BJ (cell line): ENCODE measurements at regions not wholly inside any gene's neighbourhood (a gene's known extent, or its start where the extent isn't known, plus 50 kb on each side); places are given as distances from the start of the nearest gene placed in this dataset.
"Not testable (repeated sequence)": the region's sequence is repeated elsewhere in the genome, so short reads cannot be mapped to it uniquely, and the experiment has no call there.

Experiments
- CTCF ChIA-PET: fragments of 350-600 bp; formaldehyde crosslinking; extraction: SDS; loops from one replicate; lab custom pipeline; 2021; ENCODE audit warnings: antibody characterized with exemption, inconsistent platforms; lab: Yijun Ruan, JAX
- POLR2A ChIA-PET: fragments of 300-600 bp; sonication (Branson Sonifier 250); formaldehyde crosslinking; extraction: SDS; loops from one replicate; lab custom pipeline; 2021; ENCODE audit warnings: antibody characterized with exemption; lab: Charles Lee
- DNase-seq: peaks from one replicate; pipeline ENCODE4 v3.0.0-alpha.2; 2011; ENCODE audit warnings: low read depth
- H3K27me3 ChIP-seq: 2 replicates; pipeline ENCODE4 v1.6.0; 2011; ENCODE audit warnings: low read length; ENCODE audit not compliant: control insufficient read depth, insufficient read depth
- H3K36me3 ChIP-seq: 2 replicates; pipeline ENCODE4 v1.5.1; 2011; ENCODE audit warnings: low read length; ENCODE audit not compliant: control insufficient read depth, insufficient read depth
- H3K4me3 ChIP-seq: 2 replicates; pipeline ENCODE4 v1.5.1; 2011; ENCODE audit warnings: low read depth, mild to moderate bottlenecking, control low read depth, low read length
- TF ChIP-seq, protein P1 (sequence below): IDR thresholded peaks from 2 replicates; pipeline ENCODE4 v1.5.1; 2011; ENCODE audit warnings: low read depth, mild to moderate bottlenecking, control low read depth, inconsistent platforms, low read length, moderate library complexity; ENCODE audit not compliant: insufficient read depth

DNA sequence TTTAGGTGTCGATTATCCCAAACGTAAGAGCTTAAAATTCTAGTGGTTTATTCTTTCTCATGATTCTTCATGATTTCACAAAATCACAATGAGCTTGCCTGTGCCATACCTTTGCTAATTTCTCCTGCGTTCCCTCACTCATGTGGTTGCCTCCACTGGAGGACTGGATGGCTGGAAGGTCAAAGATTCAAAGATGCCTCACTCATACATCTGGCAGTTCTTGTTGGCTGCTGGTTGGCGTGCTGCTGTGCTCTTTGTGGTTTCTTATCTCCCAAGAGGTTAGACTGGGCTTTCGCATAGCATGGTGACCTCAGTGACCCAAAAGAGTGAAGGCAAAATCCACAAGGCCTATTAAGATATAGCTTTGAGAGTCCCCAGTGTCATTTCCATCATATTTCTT is 877.6 kb upstream of the AUTS2 start:
- no peak overlapping the region for H3K4me3 ChIP-seq
- no peak for DNase-seq
- H3K36me3 ChIP-seq: no peaks in the 10 kb centered on the region
- CTCF ChIA-PET: no interaction called here
- POLR2A ChIA-PET: no interaction called here
- TF ChIP-seq, protein P1, sequence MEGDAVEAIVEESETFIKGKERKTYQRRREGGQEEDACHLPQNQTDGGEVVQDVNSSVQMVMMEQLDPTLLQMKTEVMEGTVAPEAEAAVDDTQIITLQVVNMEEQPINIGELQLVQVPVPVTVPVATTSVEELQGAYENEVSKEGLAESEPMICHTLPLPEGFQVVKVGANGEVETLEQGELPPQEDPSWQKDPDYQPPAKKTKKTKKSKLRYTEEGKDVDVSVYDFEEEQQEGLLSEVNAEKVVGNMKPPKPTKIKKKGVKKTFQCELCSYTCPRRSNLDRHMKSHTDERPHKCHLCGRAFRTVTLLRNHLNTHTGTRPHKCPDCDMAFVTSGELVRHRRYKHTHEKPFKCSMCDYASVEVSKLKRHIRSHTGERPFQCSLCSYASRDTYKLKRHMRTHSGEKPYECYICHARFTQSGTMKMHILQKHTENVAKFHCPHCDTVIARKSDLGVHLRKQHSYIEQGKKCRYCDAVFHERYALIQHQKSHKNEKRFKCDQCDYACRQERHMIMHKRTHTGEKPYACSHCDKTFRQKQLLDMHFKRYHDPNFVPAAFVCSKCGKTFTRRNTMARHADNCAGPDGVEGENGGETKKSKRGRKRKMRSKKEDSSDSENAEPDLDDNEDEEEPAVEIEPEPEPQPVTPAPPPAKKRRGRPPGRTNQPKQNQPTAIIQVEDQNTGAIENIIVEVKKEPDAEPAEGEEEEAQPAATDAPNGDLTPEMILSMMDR: no peak
- H3K27me3 ChIP-seq: no peaks in the 10 kb centered on the region

DNA sequence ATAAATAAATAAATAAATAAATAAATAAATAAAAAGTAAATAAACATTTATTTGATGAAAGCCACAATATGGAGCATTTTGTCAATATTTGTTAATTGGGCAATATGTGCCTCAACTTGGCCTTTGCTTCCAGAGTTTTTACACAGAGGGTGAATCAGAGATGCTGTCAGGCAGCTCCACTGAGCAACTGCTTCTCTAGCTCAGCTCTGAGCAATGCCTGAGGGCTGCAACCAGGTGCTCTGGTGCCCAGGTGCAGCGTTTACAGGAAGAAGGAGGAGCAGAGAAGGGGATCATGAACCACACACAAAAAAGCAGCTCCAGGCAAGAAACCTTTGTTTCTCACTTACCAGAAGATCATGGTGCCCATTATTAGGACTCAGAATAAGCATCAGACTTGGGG is 876.2 kb upstream of the AUTS2 start:
- no peaks in the 10 kb centered on the region for H3K27me3 ChIP-seq
- no peak overlapping the region for H3K4me3 ChIP-seq
- ChIA-PET POLR2A (no interaction called here), CTCF (no interaction called here)
- DNase-seq: no peak
- no peaks in the 10 kb centered on the region for H3K36me3 ChIP-seq
- TF ChIP-seq, protein P1: no peak

DNA sequence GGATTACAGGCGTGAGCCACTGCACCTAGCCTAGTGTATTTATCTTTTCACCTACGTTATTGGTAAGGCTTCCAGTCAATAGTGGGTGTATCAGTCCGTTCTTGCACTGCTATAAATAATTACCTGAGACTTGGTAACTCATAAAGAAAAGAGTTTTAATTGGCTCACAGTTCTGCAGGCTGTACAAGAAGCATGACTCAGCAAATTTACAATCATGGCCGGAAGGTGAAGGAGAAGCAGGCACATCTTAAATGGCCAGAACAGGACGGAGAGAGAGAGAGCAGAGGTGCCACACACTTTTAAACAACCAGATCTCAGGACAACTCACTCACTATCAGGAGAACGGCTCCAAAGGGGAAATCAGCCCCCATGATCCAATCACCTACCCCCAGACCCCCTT is 873.3 kb upstream of the AUTS2 start:
- Histone ChIP-seq H3K4me3 (no peak overlapping the region), H3K36me3 (no peaks in the 10 kb centered on the region), H3K27me3 (no peaks in the 10 kb centered on the region)
- TF ChIP-seq, protein P1: no peak
- ChIA-PET CTCF (no interaction called here), POLR2A (no interaction called here)
- no peak for DNase-seq

DNA sequence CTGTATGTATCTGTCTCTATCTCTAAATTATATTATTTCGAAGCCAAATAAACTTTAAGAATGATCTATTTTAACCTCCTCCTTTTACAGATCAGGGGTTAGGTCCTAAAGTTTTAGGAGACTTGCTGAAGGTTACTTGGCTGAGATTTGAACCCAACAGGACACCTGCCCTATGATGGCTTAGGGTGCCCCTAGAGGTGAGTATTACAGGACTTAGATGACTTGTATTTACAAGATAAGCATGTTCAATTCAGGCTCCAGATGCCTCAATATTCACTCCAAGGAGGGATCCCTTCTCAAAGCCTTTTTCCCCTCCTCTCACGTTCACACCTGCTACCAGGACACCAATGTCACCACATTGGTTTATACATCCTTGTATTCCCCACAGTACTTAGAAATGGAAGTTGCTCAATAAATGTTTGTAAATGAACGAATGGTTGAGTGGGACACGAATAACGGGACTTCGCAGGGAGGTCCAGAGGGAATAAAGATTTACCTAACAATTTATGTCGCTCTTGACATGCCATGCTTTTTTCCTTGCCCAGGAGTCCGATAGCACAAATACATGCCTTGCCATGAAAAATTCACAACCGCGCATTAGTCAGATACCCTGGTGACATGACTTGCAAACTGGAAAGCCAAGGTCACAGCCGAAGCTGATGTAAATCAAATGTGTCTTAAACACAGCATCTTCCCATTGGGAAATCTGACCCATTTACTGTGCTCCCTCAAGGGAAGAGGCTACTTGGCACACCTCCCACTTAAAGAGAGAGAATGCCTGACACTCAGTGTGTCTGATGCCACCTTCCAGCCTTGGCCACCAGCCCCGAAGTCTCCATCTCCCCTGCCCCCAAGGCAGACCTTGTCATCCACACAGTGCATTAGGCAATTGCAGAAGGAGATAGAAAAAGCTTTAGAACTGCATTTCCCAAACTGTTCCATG is 872.2 kb upstream of the AUTS2 start:
- Histone ChIP-seq H3K27me3 (no peaks in the 10 kb centered on the region), H3K36me3 (no peaks in the 10 kb centered on the region), H3K4me3 (no peak overlapping the region)
- DNase-seq: no peak
- TF ChIP-seq, protein P1: no peak
- ChIA-PET CTCF (no interaction called here), POLR2A (no interaction called here)

DNA sequence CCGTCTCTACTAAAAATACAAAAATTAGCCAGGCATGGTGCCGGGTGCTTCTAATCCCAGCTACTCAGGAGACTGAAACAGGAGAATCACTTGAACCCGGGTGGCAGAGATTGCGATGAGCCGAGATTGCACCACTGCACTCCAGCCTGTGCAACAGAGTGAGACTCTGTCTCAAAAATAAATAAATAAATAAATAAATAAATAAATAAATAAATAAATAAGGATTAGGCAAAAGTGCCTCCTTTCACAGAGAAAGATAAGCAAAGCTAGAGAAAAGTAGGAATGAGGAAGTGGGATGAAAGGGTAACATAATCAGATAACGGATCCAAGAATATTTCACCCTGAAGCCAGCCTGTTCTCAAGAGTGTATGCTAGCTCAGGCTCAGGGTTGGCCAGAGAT is 869.6 kb upstream of the AUTS2 start:
- CTCF ChIA-PET, POLR2A ChIA-PET, H3K36me3 ChIP-seq, H3K4me3 ChIP-seq, H3K27me3 ChIP-seq, DNase-seq: not testable (repeated sequence)

DNA sequence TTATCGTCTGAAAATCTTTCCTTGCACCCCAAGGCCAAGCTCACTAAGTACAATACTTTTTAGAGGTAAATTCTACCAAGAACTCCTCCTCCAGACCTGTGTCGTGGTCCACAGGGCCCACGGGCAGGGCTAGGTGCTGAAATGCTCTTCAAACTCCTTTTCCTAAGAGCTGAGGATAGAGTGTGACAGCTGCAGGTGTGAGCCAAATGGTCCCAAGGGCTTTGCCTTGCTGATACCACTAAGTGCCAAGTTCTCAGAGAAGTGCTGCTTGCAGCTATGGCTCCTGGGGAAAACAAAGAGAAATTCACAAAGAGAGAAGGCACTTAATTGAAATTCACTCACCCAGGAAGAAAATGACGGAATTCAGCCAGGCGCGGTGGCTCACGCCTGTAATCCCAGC is 868.9 kb upstream of the AUTS2 start:
- DNase-seq: no peak
- POLR2A ChIA-PET: no interaction called here
- Histone ChIP-seq H3K4me3 (no peak overlapping the region), H3K36me3 (no peaks in the 10 kb centered on the region), H3K27me3 (no peaks in the 10 kb centered on the region)
- TF ChIP-seq, protein P1: no peak
- CTCF ChIA-PET: no interaction called here
